ENCODE measurements at regions not wholly inside any gene's neighbourhood (a gene's known extent, or its start where the extent isn't known, plus 50 kb on each side); places are given as distances from the start of the nearest gene placed in this dataset.

- TF ChIP-seq CTCF (IDR thresholded peaks at IDR 0.05 in 4 of 5, conservative IDR thresholded peaks at IDR 0.05 in 1 of 5) = no peak
- no peak for TF ChIP-seq POLR2A (IDR thresholded peaks at IDR 0.05)
Measured at GRCh38 chr2:355773-356172, 67.9 kb upstream of the ALKAL2 start.

All from gastrocnemius medialis (tissue), 4 donors.